Fibroblast of lung (primary cell): ENCODE measurements at regions not wholly inside any gene's neighbourhood (a gene's known extent, or its start where the extent isn't known, plus 50 kb on each side); places are given as distances from the start of the nearest gene placed in this dataset.

Experiments
- DNase-seq, 2 donors: peaks; one replicate each; pipeline versions ENCODE4 v3.0.0 to v3.0.0-alpha.2; 2010; ENCODE audit warnings: low read depth in 2 of 2
- H2AFZ ChIP-seq: 2 replicates; pipeline ENCODE4 v1.5.1; 2012; ENCODE audit warnings: low read length, control low read depth, inconsistent platforms
- H3K27ac ChIP-seq: 2 replicates; pipeline ENCODE4 v1.5.1; 2011; ENCODE audit warnings: low read length, control low read depth; ENCODE audit not compliant: insufficient read depth
- H3K27me3 ChIP-seq: 2 replicates; pipeline ENCODE4 v1.5.1; 2011; ENCODE audit warnings: mild to moderate bottlenecking, low read length; ENCODE audit not compliant: control insufficient read depth, insufficient read depth
- H3K36me3 ChIP-seq: 2 replicates; pipeline ENCODE4 v1.5.1; 2011; ENCODE audit warnings: low read length; ENCODE audit not compliant: control insufficient read depth, insufficient read depth
- H3K4me1 ChIP-seq: 2 replicates; pipeline ENCODE4 v1.5.1; 2011; ENCODE audit warnings: low read length; ENCODE audit not compliant: control insufficient read depth, insufficient read depth; ENCODE audit errors: extremely low read depth
- H3K4me2 ChIP-seq: 2 replicates; pipeline ENCODE4 v1.5.1; 2011; ENCODE audit warnings: low read length, control low read depth; ENCODE audit not compliant: insufficient read depth; ENCODE audit errors: extremely low read depth
- H3K4me3 ChIP-seq, 4 experiments: fragments of 200-600 bp in 1 of 4; sonication (generic) in 1 of 4; replicated peaks in 1 of 4; 2 replicates each; pipeline ENCODE4 v1.5.1; 2011 to 2016; ENCODE audit warnings: low read length in 4 of 4, low read depth in 3 of 4, mild to moderate bottlenecking in 3 of 4, control low read depth in 2 of 4, inconsistent platforms in 1 of 4, mixed read lengths in 1 of 4; ENCODE audit not compliant: insufficient read depth in 1 of 4; ENCODE audit errors: control extremely low read depth in 1 of 4
- H3K79me2 ChIP-seq: 2 replicates; pipeline ENCODE4 v1.5.1; 2012; ENCODE audit warnings: mild to moderate bottlenecking, low read length, inconsistent platforms; ENCODE audit not compliant: control insufficient read depth, insufficient read depth
- H3K9ac ChIP-seq: 2 replicates; pipeline ENCODE4 v1.5.1; 2011; ENCODE audit warnings: mild to moderate bottlenecking, low read length, control low read depth; ENCODE audit not compliant: insufficient read depth
- H3K9me3 ChIP-seq: 2 replicates; pipeline ENCODE4 v1.5.1; 2012; ENCODE audit warnings: low read depth, low read length; ENCODE audit not compliant: control insufficient read depth, insufficient read depth
- H4K20me1 ChIP-seq: 2 replicates; pipeline ENCODE4 v1.5.1; 2011; ENCODE audit warnings: low read length; ENCODE audit not compliant: control insufficient read depth, insufficient read depth; ENCODE audit errors: extremely low read depth
- EZH2 ChIP-seq: IDR thresholded peaks from 2 replicates; pipeline ENCODE4 v1.5.1; 2012; ENCODE audit warnings: low read length, control low read depth, mild to moderate bottlenecking; ENCODE audit errors: missing control alignments
- TF ChIP-seq, protein P1 (sequence below), 2 donors: IDR thresholded peaks in 1 of 2; conservative IDR thresholded peaks in 1 of 2; 1 replicate in 1 of 2; 2 replicates in 1 of 2; pipeline ENCODE4 v1.5.1; 2011 to 2012; ENCODE audit warnings: low read length in 2 of 2, control low read depth in 1 of 2, inconsistent platforms in 1 of 2, low read depth in 1 of 2, mild to moderate bottlenecking in 1 of 2

DNA sequence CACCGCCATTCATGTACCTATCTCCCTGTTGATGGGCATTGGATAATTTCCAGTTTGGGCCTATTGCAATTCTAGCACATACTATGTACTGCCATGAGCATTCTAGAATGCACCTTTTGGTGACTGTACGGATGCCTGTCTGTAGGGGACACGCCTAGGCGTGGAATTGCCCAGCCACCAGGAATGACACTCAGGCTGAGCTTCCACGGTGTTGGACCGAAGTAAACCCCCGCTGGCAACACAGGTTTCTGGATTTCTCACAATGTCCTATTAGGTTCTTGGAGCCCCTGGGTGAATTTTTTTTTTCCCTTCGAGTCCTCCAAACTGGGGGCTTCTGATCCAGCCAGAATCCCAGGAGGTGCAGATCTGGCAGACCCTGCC, 146.6 kb downstream of the IRF8 start:
- H3K4me1 ChIP-seq = no peaks in the 10 kb centered on the region
- no peak overlapping the region for H3K4me2 ChIP-seq
- peaks cover 30% of the 10 kb centered on the region for H3K27me3 ChIP-seq
- no peaks in the 10 kb centered on the region for H3K9me3 ChIP-seq
- no peak for TF ChIP-seq EZH2
- TF ChIP-seq, protein P1, sequence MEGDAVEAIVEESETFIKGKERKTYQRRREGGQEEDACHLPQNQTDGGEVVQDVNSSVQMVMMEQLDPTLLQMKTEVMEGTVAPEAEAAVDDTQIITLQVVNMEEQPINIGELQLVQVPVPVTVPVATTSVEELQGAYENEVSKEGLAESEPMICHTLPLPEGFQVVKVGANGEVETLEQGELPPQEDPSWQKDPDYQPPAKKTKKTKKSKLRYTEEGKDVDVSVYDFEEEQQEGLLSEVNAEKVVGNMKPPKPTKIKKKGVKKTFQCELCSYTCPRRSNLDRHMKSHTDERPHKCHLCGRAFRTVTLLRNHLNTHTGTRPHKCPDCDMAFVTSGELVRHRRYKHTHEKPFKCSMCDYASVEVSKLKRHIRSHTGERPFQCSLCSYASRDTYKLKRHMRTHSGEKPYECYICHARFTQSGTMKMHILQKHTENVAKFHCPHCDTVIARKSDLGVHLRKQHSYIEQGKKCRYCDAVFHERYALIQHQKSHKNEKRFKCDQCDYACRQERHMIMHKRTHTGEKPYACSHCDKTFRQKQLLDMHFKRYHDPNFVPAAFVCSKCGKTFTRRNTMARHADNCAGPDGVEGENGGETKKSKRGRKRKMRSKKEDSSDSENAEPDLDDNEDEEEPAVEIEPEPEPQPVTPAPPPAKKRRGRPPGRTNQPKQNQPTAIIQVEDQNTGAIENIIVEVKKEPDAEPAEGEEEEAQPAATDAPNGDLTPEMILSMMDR (conservative IDR thresholded peaks at IDR 0.05 in 1 of 2, IDR thresholded peaks at IDR 0.05 in 1 of 2; ENCODE audit: low read depth in 1 of 2, low read length in 2 of 2) = no peak
- no peak overlapping the region for H3K27ac ChIP-seq
- no peak overlapping the region for H3K4me3 ChIP-seq
- H3K9ac ChIP-seq = no peak overlapping the region
- H3K36me3 ChIP-seq = no peaks in the 10 kb centered on the region
- no peak for DNase-seq
- no peaks in the 10 kb centered on the region for H3K79me2 ChIP-seq
- no peak overlapping the region for H2AFZ ChIP-seq
- no peaks in the 10 kb centered on the region for H4K20me1 ChIP-seq

DNA sequence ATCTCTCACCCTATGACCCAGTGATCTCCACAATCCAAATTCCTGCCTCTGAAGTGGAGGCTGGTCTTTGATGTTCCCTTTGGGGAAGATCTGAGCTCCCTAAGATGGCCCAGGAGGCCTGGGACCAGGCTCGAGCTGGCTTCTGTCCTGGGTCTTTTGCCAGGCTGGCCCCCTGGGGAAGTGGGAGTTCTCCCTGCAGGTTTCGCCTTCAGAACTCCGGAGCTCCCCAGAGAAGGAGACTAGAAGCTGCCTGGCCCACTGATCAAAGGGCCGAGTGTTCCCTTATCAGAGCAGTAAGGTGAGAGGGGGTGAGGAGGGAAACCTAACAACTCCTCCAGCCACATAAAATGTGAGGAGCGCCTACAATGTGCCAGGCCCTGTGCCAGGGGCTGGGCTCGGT, 147.1 kb downstream of the IRF8 start:
- Histone ChIP-seq H3K4me1 (no peaks in the 10 kb centered on the region), H3K27ac (no peak overlapping the region), H3K4me3 (no peak overlapping the region), H3K79me2 (no peaks in the 10 kb centered on the region), H3K4me2 (no peak overlapping the region), H3K9ac (no peak overlapping the region), H2AFZ (no peak overlapping the region), H3K9me3 (no peaks in the 10 kb centered on the region), H4K20me1 (no peaks in the 10 kb centered on the region), H3K36me3 (no peaks in the 10 kb centered on the region), H3K27me3 (peaks cover 30% of the 10 kb centered on the region)
- TF ChIP-seq, protein P1 (conservative IDR thresholded peaks at IDR 0.05 in 1 of 2, IDR thresholded peaks at IDR 0.05 in 1 of 2; ENCODE audit: low read depth in 1 of 2, low read length in 2 of 2) = no peak
- no peak for TF ChIP-seq EZH2
- DNase-seq = no peak

DNA sequence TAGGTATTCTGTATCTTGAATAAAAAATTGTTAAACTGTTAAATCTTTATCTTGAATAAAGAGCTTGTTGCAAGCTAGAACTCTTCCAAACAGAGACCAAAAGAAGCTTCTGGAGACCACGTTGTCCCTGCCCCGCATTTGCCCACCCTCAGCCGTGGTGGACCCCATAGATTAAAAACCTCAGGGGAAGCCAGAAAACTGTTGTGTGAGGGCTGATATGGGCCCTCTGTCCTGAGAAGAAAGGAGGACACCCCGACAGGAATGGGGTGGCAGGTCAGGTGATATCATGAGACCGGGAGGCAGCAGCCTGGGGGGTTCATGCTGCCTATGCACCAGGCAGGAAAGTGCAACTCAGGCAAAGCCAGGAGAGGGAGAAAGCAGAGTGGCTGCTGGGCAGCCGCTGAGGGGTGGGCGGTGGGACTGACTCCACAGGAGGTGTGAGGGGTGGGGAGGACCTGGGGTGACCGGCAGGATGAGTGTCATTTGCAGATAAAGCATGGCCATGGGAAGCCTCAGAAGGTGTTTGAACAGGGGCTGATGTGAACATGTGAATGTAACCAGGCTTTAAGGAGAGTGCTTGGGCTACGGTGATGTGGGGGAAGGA, 147.8 kb downstream of the IRF8 start:
- TF ChIP-seq, protein P1 (conservative IDR thresholded peaks at IDR 0.05 in 1 of 2, IDR thresholded peaks at IDR 0.05 in 1 of 2; ENCODE audit: low read depth in 1 of 2, low read length in 2 of 2) = no peak
- TF ChIP-seq EZH2 = no peak
- Histone ChIP-seq H3K36me3 (no peaks in the 10 kb centered on the region), H2AFZ (no peak overlapping the region), H4K20me1 (no peaks in the 10 kb centered on the region), H3K4me2 (no peak overlapping the region), H3K9ac (no peak overlapping the region), H3K27me3 (peaks cover 33% of the 10 kb centered on the region), H3K9me3 (no peaks in the 10 kb centered on the region), H3K79me2 (no peaks in the 10 kb centered on the region), H3K27ac (no peak overlapping the region), H3K4me1 (no peaks in the 10 kb centered on the region), H3K4me3 (no peak overlapping the region)
- no peak for DNase-seq
